ENCODE measurements at regions not wholly inside any gene's neighbourhood (a gene's known extent, or its start where the extent isn't known, plus 50 kb on each side); places are given as distances from the start of the nearest gene placed in this dataset.

DNA sequence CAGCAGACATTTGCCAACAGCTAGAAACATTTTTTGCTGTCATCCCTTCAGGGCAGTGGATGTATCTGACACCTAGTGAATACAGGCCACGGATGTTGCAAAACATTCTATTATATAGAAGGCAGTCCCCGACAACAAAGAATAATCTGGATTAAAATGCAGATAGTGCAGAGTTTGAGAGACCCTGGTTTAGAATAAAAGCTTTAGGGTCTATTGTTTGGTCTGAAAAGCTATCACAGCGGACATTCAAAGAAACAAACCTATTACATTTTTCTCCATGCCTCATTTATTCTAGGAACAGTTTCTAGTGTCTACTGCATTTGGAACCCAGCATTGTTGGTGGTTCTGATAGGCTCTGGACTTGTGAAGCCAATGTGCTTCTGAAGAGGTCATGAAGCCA lies 316.3 kb downstream of the TGFB2 start:
- H3K36me3 ChIP-seq (ENCODE audit: control insufficient read depth in 2 of 4, insufficient read depth in 4 of 4, low read length in 3 of 4) = no peaks in the 10 kb centered on the region
- H3K23me2 ChIP-seq (ENCODE audit: low read depth, low read length) = no peaks in the 10 kb centered on the region
- H3K79me1 ChIP-seq (ENCODE audit: low read depth, low read length) = no peaks in the 10 kb centered on the region
- no peaks in the 10 kb centered on the region for H3K27me3 ChIP-seq (replicated peaks in 1 of 4; ENCODE audit: control insufficient read depth in 3 of 4, extremely low read depth in 1 of 4, insufficient read depth in 3 of 4, low read length in 3 of 4)
- DNase-seq (ENCODE audit: low read depth in 1 of 2, low spot score in 2 of 2) = no peak
- H3K4me3 ChIP-seq (ENCODE audit: extremely low read depth in 1 of 4, insufficient read depth in 2 of 4, low read depth in 3 of 4, low read length in 4 of 4) = no peak overlapping the region
- no peak overlapping the region for H2AFZ ChIP-seq (ENCODE audit: low read length)
- no peak overlapping the region for H4K5ac ChIP-seq (ENCODE audit: insufficient read length, low read depth, low read length)
- no peak overlapping the region for H3K14ac ChIP-seq (ENCODE audit: insufficient read length)
- CTCF ChIA-PET (ENCODE audit: partially characterized antibody) = interaction anchor here (1.2 kb wide), 1 partner anchor 405 kb away, joined by 3 read pairs; no protein-coding TSS in a partner anchor
- no peak overlapping the region for H2AK5ac ChIP-seq (ENCODE audit: low read depth, low read length)
- H3K9me3 ChIP-seq (ENCODE audit: insufficient read depth in 2 of 2, low read depth in 1 of 2, low read length in 1 of 2) = no peaks in the 10 kb centered on the region
- H3K4me2 ChIP-seq (ENCODE audit: insufficient read depth in 1 of 2, low read depth in 2 of 2, low read length in 2 of 2) = no peak overlapping the region
- no peaks in the 10 kb centered on the region for H3K79me2 ChIP-seq (ENCODE audit: control insufficient read depth in 1 of 2, insufficient read depth in 2 of 2, low read length in 2 of 2)
- H3K9ac ChIP-seq (replicated peaks in 1 of 4; ENCODE audit: extremely low read depth in 1 of 4, low read depth in 3 of 4, low read length in 3 of 4) = no peak overlapping the region
- no peak overlapping the region for H3K18ac ChIP-seq (ENCODE audit: extremely low read depth, low read length)
- no peak overlapping the region for H4K91ac ChIP-seq (replicated peaks; ENCODE audit: insufficient read length, low read length)
- H4K8ac ChIP-seq (ENCODE audit: extremely low read depth, insufficient read depth, low read length) = no peak overlapping the region
- no peak overlapping the region for H2BK5ac ChIP-seq (ENCODE audit: low read depth, low read length)
- no peak overlapping the region for H3K56ac ChIP-seq (replicated peaks; ENCODE audit: insufficient read length, low read depth, low read length)
- no peak overlapping the region for H2BK15ac ChIP-seq (ENCODE audit: low read length)
- POLR2A ChIA-PET (ENCODE audit: partially characterized antibody) = no interaction called here
- 92% methylated on average over 3 of the region's 3 CpGs; no CpG with 5 or more reads in 1 of the 2 experiments for WGBS, 2 experiments (ENCODE audit: extremely low coverage in 1 of 2, insufficient coverage in 1 of 2, insufficient read length in 1 of 2, insufficient replicate concordance in 2 of 2, low coverage in 1 of 2, low lambda C conversion rate in 2 of 2, missing lambda C conversion rate in 1 of 2)
- FAIRE-seq = no peak
- no peaks in the 10 kb centered on the region for H4K20me1 ChIP-seq (replicated peaks in 1 of 2; ENCODE audit: control insufficient read depth in 1 of 2, insufficient read depth in 2 of 2, low read length in 2 of 2)
- no peak overlapping the region for H2BK120ac ChIP-seq (replicated peaks; ENCODE audit: low read depth, low read length)
- no peak overlapping the region for H3K23ac ChIP-seq (ENCODE audit: insufficient read length)
- no peaks in the 10 kb centered on the region for H3K4me1 ChIP-seq (replicated peaks in 1 of 4; ENCODE audit: control insufficient read depth in 3 of 4, insufficient read depth in 4 of 4, low read length in 3 of 4)
- no peak overlapping the region for H2BK20ac ChIP-seq (ENCODE audit: low read length)
- no peak overlapping the region for H2BK12ac ChIP-seq (ENCODE audit: low read depth, low read length)
- H3K4ac ChIP-seq (replicated peaks; ENCODE audit: insufficient read length, low read depth, low read length) = no peak overlapping the region
- no peak overlapping the region for H3K27ac ChIP-seq (ENCODE audit: low read depth, low read length)
- TF ChIP-seq SIX5 (IDR thresholded peaks at IDR 0.05; ENCODE audit: low read depth, low read length) (no peak), RFX5 (IDR thresholded peaks at IDR 0.05; ENCODE audit: borderline replicate concordance, low read depth, low read length) (no peak), BCL11A (IDR thresholded peaks at IDR 0.05; ENCODE audit: low read depth in 2 of 2, low read length in 2 of 2) (no peak), EP300 (IDR thresholded peaks at IDR 0.05; ENCODE audit: borderline replicate concordance in 1 of 2, low read depth in 2 of 2, low read length in 2 of 2) (no peak), KDM5A (IDR thresholded peaks at IDR 0.05; ENCODE audit: low read length) (no peak), FOSL1 (IDR thresholded peaks at IDR 0.05; ENCODE audit: insufficient read depth, low read depth, low read length) (no peak), EGR1 (IDR thresholded peaks at IDR 0.05; ENCODE audit: borderline replicate concordance, low read depth, low read length) (no peak), SIRT6 (IDR thresholded peaks at IDR 0.05; ENCODE audit: low read length) (no peak), HDAC2 (IDR thresholded peaks at IDR 0.05; ENCODE audit: borderline replicate concordance in 1 of 2, low read depth in 2 of 2, low read length in 2 of 2) (no peak), BRCA1 (IDR thresholded peaks at IDR 0.05; ENCODE audit: low read depth, low read length) (no peak), CEBPB (IDR thresholded peaks at IDR 0.05; ENCODE audit: low read depth, low read length) (no peak), YY1 (IDR thresholded peaks at IDR 0.05; ENCODE audit: low read depth, low read length) (no peak), EZH2 (IDR thresholded peaks at IDR 0.05; ENCODE audit: low read depth, low read length, severe bottlenecking) (no peak), JUN (IDR thresholded peaks at IDR 0.05; ENCODE audit: low read depth, low read length) (no peak)
- TF ChIP-seq, protein P1, sequence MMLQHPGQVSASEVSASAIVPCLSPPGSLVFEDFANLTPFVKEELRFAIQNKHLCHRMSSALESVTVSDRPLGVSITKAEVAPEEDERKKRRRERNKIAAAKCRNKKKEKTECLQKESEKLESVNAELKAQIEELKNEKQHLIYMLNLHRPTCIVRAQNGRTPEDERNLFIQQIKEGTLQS (IDR thresholded peaks at IDR 0.05; ENCODE audit: insufficient read depth, low read depth, low read length) = no peak
